ENCODE measurements at regions not wholly inside any gene's neighbourhood (a gene's known extent, or its start where the extent isn't known, plus 50 kb on each side); places are given as distances from the start of the nearest gene placed in this dataset.
A peak's percentile ranks its signal among the peaks of the same experiment; 100 is the strongest.

- TF ChIP-seq, protein P1, sequence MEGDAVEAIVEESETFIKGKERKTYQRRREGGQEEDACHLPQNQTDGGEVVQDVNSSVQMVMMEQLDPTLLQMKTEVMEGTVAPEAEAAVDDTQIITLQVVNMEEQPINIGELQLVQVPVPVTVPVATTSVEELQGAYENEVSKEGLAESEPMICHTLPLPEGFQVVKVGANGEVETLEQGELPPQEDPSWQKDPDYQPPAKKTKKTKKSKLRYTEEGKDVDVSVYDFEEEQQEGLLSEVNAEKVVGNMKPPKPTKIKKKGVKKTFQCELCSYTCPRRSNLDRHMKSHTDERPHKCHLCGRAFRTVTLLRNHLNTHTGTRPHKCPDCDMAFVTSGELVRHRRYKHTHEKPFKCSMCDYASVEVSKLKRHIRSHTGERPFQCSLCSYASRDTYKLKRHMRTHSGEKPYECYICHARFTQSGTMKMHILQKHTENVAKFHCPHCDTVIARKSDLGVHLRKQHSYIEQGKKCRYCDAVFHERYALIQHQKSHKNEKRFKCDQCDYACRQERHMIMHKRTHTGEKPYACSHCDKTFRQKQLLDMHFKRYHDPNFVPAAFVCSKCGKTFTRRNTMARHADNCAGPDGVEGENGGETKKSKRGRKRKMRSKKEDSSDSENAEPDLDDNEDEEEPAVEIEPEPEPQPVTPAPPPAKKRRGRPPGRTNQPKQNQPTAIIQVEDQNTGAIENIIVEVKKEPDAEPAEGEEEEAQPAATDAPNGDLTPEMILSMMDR (IDR thresholded peaks at IDR 0.05), result no peak
- peaks cover 0 to 7% (median 0%) of the 10 kb centered on the region in 9 donors for H3K4me1 ChIP-seq
- H3K36me3 ChIP-seq, result no peaks in the 10 kb centered on the region
- intact Hi-C loops (cut with DNase I), result no loop called here
- 41 to 47% methylated on average over 15 to 16 of the region's 16 CpGs for WGBS, 2 donors
- DNase-seq (no peak), ATAC-seq (peak in 2 of 8 donors; percentile 50)
- peaks cover 0 to 5% (median 0%) of the 10 kb centered on the region in 11 donors for H3K9me3 ChIP-seq
- H3K27me3 ChIP-seq, result peaks cover 0 to 11% (median 0%) of the 10 kb centered on the region in 7 donors
- H3K4me3 ChIP-seq, result no peak overlapping the region
- no peak overlapping the region for H3K27ac ChIP-seq
These were observed 199.9 kb upstream of the ATP6AP2 start for GRCh38 chrX:40380655-40381488.

DNA sequence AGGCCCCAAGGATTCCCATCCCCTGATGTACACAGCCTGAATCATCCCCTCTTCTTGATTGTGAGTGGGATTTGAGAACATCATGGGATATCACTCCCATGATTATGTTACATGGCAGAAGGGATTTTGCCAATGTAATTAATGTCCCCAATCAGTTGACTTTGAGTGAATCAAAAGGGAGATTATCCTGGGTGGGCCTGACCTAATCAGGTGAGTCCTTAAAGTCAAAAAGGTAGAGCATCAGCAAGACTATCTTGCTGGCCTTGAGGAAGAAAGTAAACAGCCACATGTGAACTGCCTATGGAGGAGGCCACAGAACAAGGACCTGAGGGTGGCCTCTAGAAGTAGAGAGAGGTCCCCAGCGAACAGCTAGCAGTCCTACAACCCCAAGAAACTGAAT lies 203.1 kb upstream of the ATP6AP2 start:
- peaks cover 0 to 5% (median 0%) of the 10 kb centered on the region in 11 donors for H3K9me3 ChIP-seq
- no peak overlapping the region for H3K4me3 ChIP-seq
- ATAC-seq, result no peak
- no peak for DNase-seq
- no peaks in the 10 kb centered on the region for H3K36me3 ChIP-seq
- TF ChIP-seq, protein P1 (IDR thresholded peaks at IDR 0.05), result no peak
- H3K4me1 ChIP-seq, result no peaks in the 10 kb centered on the region
- no peak overlapping the region for H3K27ac ChIP-seq
- H3K27me3 ChIP-seq, result peaks cover 0 to 12% (median 0%) of the 10 kb centered on the region in 7 donors
- intact Hi-C loops (cut with DNase I), result no loop called here
- WGBS, 2 donors, result 95 to 100% methylated on average over 1 of the region's 1 CpG

DNA sequence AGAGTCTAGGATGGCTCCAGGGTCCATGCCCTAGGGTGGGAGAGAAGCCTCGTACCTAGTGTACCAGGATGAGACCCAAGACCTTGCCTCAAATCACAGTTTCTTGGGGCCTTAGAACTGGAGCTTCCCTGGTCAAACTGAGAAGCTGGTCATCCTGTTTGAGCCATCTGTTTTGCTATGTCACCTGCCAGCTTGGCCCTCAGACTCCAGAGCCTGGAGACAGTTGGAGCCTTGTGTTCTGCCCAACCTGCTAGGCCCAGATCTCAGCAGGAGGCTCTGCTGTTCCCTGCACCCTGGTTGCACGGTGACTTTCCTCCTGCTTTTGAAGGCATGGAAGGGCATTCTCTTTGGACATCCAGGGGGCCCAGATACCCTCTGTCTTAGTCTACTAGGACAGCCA lies 206.3 kb upstream of the ATP6AP2 start:
- intact Hi-C loops (cut with DNase I), result no loop called here
- Histone ChIP-seq H3K36me3 (no peaks in the 10 kb centered on the region), H3K27me3 (peaks cover 0 to 22% (median 0%) of the 10 kb centered on the region in 7 donors), H3K9me3 (peaks cover 0 to 5% (median 0%) of the 10 kb centered on the region in 11 donors), H3K27ac (no peak overlapping the region), H3K4me1 (no peaks in the 10 kb centered on the region), H3K4me3 (no peak overlapping the region)
- no peak for DNase-seq
- TF ChIP-seq, protein P1 (IDR thresholded peaks at IDR 0.05), result no peak
- ATAC-seq, result no peak
- WGBS, 2 donors, result 93 to 97% methylated on average over 2 of the region's 2 CpGs

DNA sequence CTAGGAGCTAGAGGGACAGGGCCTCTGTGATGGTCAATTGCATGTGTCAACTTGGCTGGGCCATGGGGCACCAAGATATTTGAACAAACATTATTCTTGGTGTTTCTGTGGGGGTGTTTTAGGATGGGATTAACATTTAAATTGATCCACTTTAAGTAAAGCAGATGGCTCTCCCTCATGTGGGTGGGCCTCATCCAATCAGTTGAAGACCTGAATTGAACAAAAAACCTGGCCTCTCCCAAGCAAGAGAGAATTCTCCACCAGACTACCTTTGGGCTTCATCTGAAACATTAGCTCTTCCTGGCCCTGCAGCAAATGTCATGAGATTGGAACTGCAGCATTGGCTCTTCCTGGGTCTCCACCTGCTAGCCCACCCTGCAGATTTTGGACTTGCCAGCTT lies 207.1 kb upstream of the ATP6AP2 start:
- DNase-seq, result no peak
- Histone ChIP-seq H3K27ac (no peak overlapping the region), H3K4me1 (no peaks in the 10 kb centered on the region), H3K36me3 (no peaks in the 10 kb centered on the region), H3K4me3 (no peak overlapping the region), H3K27me3 (peaks cover 0 to 28% (median 0%) of the 10 kb centered on the region in 7 donors), H3K9me3 (peaks cover 0 to 5% (median 0%) of the 10 kb centered on the region in 11 donors)
- TF ChIP-seq, protein P1 (IDR thresholded peaks at IDR 0.05), result no peak
- intact Hi-C loops (cut with DNase I), result no loop called here
- no peak for ATAC-seq
